Pons (tissue), 1 donor: ENCODE measurements at regions not wholly inside any gene's neighbourhood (a gene's known extent, or its start where the extent isn't known, plus 50 kb on each side); places are given as distances from the start of the nearest gene placed in this dataset.
"Not testable (repeated sequence)": the region's sequence is repeated elsewhere in the genome, so short reads cannot be mapped to it uniquely, and the experiment has no call there.

Experiments
- DNase-seq: peaks from one replicate; pipeline ENCODE4 v3.0.0-alpha.2; 2016; ENCODE audit warnings: low spot score

DNA sequence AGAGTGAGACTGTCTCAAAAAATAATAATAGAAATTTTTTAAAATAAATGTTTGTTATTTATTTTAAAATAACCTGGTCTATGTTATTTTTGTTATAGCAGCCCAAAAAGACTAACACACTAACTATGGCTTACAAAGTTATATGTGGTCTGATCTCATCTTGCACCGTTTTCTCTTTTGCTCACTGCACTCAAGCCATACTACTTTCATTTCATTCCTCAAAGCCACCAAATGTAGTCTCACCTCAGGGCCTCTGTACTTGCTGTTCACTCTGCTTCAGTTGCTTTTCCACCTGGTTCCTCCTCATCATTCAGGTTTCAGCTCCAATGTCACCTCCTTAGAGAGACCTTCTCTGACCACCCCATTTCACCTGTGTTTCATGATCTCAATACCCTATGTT, 55.2 kb upstream of the MDM1 start:
- no peak for DNase-seq

DNA sequence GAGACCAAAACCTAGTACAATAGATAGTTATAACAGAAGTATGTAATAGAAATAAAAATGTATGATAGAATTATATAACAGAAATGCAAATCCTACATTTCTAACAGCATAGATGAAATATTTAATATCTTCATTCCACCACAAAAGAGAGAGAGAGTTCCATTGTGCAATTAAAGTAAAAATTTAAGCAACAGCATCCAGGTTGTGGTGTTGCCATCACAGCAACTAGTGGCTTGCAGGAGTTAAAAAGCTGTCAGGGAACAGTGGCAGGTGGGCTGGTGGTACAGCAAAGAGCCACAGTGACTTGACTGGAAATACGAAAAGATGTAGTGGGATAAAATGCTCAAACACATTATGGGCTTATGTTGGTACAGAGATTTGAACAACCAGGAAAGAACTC, 57.1 kb upstream of the MDM1 start:
- DNase-seq: no peak

DNA sequence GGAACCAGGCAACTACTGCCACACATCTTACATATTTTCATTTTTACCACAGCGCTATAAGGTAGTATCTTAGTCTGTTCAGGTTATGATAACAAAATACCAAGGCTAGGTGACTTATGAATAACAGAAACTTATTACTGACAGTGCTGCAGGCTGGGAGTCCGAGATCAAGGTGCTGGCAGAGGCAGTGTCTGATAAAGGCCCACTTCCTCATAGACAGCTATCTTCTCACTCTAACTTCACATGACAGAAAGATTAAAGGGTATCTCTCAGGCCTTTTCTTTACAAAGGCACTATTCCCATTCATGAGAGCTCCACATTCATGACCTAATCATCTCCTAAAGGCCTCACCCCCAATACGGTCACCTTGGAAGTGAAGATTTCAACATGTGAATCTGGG, 59.8 kb upstream of the MDM1 start:
- DNase-seq: no peak

DNA sequence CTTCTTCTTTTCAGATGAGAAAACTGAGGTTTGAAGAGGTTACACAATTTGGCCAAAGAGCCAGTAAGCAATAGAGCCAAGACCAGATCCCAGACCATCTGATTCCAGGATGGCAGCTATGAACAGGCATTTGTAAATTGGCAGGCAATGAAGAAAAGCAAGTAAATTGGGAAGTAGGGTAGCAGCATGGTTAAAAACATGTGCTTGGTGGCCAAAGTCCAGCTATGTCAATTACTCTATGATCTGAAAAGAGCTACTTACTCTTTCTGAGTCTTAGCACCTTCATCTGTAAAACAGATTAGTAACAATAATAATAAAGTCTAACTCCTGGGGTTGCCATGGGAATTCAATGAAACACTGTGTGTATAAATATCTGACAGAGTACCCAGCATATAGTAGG, 60.2 kb upstream of the MDM1 start:
- DNase-seq: no peak

DNA sequence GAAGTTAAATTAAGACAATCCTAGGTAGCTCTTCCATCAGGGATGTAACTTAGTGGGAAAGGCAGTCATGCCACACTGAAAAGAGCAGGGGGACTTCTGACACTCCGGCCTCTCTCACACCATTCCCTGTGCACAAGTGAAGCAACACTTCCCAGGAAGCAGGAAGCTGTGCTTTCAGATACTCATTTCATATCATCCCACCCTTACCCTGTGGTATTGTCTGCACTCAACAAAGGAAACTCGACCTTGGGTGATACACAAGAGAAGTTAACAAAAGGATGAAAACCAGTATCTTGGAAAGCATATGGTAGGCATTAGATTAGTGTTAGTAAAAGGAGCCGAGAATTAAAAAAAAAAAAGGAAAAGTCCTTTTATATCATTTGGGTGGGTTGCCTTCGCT, 61.3 kb upstream of the MDM1 start:
- DNase-seq: no peak

DNA sequence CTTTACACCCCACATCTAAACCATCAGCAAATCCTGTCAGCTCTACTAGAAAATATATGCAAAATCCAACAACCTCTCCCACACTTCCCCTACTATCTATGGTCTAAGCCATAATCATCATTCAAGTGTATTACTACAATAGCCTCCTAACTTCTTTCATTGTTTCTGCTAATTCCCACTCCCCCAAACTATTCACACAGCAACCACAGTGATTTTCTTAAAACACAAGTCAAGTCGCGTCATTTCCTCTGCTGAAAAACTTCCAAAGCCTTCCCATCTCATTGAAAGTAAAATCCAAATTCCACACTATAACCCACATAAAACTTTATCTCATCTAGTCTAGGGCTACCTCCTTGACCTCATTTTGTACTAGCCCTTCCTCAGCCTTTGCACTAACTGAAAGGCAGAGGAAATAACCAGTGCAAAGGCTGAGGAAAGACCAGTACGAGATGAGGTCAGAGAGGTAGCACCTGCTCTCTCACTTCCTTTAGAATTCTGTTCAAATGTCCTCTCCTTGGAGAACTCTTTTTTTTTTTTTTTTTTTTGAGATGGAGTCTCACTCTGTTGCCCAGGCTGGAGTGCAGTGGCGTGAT, 65.5 kb upstream of the MDM1 start:
- DNase-seq: no peak

DNA sequence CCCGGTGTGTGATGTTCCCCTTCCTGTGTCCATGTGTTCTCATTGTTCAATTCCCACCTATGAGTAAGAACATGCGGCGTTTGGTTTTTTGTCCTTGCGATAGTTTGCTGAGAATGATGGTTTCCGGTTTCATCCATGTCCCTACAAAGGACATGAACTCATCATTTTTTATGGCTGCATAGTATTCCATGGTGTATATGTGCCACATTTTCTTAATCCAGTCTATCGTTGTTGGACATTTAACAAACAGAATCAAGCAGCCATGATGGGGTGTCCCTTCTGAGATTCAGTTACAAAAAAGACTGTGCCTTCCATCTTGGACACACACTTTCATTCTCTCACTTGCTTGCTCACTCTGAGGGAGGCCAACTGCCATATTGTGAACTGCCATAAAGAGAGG, 66.5 kb upstream of the MDM1 start:
- not testable (repeated sequence) for DNase-seq

DNA sequence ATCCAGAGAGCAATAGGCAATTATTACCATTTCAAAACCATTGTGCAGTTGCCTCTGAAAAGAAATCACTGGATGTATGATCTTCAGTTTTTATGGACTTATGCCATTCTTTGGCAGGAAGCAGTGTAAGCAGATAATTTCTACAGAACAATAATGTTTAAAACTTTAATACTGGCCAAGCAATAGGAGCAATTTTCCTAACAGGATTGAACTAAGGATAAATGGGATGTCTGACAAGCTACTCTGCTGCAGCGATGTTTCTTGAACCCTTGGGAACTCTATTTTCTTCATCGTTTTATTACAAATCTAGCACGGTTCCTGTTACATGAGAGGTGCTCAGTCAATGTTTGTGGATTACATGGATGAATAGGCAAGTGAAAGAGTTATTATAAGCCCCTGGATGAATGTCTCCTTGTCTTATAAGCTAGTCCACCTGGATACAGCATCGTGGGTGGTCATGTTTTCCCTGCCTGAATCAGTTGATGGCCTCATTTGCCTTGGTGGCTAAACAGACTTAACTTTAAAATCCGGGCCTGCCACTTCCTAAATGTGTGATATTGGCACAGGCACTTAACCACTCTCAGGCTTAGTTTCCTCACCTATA, 68.2 kb upstream of the MDM1 start:
- DNase-seq: no peak

DNA sequence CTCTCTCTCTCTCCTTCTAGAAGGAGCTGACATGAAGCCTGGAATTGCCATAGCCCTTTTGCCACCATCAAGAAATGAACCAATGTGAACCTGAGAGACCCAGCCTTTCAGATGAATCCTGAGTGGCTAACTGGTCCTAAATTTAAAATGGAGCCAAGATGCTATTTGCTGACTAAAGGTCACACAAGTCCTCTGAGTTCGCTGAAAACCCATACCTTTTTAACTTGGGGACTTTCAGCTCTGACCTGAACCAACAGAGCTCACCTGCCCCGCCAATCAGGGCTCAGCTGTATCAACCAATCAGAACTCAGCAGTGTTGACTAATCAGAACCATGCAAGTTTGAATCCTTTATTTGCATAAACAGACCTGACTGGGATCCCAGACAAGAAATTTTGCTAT, 70.3 kb upstream of the MDM1 start:
- no peak for DNase-seq

DNA sequence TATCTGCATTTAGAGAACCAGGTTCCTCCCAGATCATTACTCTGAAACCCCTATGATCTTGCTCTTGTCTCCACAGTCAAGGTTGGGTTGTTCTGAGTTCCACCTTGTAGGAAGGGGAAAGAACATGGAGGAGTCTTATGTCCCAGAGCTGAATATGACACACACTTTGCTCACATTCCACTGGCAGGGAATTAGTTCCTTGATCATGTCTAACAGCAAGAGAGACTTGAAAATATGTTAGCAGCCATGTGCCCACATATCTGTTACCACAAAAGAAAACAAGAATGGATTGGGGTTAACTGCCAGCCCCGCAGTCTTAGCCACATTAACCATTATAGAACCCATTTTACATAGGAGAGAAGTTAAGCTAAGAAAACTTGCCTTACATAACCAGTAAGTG, 71.1 kb upstream of the MDM1 start:
- DNase-seq: no peak

DNA sequence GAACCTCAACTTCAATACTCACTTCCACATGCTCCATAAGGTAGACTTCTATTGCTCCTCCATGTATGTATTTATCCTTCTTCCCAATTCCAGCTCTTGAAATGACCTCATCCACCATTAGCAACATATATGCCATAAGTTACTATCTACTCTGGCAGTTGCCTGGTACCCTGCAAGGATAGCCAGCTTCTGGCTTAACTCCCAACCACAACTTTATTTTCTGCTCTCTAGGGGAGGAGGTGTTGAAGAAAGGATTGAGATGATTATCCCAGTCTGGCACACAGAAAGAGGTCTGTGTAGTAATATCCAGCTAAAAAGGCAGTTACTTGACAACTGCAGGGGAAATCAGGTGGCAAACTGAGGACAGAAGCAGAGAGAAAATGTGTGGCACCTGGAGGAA, 71.5 kb upstream of the MDM1 start:
- DNase-seq: no peak

DNA sequence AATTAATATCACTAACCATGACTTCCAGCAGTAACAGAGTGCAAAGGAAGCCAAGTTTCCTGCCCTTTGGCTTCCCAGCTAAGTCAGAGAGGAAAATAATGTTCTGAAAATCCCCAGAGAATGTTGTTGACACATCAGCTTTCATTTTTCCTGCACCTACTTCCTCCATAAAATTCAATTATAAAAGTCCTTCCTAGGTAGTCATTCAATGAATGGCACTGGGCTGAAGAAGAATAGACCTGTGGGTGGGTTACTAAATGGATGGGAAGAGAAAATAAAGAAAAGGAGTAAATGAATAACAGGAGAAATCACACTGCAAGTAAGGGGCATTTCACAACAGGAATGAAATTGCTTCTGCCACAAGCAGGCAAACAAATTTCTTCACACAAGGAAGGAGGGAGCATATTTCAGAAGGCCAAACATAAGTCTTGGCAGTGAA, 73.2 kb upstream of the MDM1 start:
- no peak for DNase-seq

DNA sequence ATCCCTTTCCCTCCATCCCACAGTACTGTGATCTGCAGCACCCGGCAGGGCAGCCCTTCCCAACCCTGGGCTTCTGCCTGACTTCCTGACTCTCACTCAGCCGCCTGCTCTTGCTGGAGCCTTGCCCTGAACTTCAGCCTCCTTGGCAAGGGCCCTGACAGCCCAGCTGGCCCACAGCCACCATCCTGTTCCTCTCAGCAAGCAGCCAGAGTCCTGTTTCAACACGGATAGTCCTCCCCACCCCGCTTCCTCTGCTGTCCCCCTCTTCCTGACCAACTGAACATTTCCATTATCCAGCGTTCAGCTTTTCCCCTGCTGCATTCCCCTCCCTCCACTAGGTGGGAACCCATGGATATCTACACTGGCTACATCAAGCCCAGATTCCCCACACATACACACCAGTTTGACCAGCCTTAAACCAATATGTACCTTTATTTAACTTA, 74.0 kb upstream of the MDM1 start:
- DNase-seq: peak; percentile 72

DNA sequence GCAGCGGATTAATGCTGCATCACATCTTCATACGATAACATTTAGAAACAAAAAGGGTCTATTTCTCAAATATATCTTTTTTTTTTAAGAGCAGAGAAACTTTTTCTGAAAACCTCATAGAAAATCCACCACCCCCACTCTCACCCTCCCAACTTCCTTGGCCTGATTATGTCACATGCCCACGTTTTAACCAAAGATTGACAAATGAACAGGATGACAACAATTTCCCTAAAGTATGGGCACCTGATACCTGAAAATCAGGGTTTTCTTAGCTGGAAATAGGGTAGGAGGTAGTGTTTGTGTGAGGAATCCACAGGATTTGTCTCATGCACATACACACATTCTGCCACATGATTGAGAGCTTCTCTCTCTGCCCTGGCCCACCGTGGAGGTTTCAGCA, 74.7 kb upstream of the MDM1 start:
- no peak for DNase-seq

DNA sequence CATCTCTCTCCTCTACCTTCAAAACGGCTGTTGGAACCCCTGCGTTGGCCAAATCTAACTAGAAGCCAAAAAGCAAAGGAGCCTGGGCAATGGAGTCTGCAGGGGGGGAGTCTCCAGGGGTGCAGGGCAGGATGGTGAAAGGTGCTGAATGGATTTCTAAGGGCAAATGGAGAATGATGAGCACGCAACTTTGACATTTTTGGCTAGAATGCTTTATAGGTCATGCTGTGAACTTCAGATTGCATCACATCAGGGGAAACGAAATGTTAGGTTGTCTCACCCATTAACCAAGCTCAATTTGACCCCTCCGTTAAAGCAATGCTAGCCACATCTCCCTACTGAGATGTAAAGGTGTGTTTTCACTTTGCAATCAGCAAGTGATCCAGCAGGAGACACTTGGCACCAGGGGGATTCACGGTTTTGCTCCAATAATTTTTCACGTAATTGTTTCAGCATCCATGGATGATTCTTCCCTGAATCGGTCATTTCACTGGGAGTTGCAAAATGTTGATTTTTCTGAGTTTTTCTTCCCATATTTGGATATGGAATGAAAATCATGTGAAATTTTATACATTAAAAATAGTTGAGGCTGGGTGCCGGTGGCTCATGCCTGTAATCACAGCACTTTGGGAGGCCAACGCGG, 78.0 kb upstream of the MDM1 start:
- DNase-seq: no peak

DNA sequence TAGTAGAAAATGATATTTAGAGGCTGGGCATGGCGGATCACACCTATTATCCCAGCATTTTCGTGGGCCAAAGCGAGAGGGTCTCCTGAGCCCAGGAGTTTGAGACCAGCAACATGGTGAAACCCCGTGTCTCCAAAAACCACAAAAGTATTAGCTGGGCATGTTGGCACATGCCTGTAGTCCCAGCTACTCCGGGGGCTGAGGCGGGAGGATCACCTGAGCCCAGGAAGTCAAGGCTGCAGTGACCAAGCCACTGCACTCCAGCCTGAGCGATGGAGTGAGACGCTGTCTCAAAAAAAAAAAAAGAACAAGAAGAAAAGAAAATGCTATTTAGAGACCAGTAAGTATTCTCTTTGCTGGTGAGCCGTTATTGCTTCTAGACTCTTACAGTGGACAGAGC, 79.2 kb upstream of the MDM1 start:
- DNase-seq: no peak

DNA sequence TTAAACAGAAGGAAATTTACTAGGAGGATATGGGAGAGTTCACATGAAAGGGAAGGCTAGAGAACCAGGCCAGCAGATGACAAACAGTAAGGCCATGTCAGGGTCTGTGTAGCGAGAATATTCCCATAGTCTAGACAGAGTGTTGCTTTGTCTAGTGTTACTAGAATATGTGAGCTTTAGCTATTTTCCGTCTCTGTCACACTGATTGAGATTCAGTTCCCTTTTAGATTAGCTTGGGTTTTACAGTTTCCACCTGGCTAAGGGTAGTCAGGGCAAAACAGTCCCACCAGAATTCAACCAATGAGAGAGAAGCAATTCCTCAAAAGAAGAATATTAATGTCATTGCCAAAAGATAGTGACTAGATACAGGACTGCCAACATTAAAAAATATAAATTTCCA, 82.8 kb upstream of the MDM1 start:
- no peak for DNase-seq

DNA sequence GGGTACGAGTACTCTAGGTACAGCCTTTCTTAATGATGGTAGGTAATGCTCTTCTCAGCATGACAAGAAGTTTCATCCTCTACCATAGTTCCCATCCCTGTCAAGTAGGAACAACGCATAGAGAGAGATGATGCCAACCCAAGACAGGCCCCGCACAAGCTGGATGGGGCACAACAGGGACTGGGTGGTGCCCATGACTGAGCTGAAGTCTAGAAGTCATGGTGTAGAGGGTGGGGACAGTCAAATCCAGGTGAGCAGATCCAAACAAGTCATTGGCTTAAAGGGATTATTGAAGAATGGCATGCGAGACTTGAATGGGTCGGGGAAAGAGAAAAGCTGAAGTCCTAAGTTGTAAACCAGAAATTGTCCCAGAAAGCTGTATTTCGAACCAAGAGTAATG, 84.2 kb upstream of the MDM1 start:
- no peak for DNase-seq

DNA sequence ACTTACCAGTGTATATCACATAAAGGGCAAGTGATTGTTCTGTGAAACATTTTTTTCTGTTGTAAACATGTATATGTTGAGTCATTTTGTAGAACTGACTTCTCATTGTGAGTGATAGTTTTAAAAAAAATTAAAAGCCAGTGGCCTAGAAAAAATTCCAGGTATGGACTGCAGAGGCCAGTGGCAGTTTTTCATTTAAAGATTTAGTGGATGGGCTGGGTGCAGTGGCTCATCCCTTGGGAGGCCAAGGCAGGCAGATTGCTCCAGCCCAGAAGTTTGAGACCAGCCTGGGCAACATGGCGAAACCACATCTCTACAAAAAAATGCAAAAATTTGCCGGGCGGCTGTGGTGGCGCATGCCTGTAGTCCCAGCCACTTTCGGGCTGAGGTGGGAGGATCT, 84.7 kb upstream of the MDM1 start:
- no peak for DNase-seq

DNA sequence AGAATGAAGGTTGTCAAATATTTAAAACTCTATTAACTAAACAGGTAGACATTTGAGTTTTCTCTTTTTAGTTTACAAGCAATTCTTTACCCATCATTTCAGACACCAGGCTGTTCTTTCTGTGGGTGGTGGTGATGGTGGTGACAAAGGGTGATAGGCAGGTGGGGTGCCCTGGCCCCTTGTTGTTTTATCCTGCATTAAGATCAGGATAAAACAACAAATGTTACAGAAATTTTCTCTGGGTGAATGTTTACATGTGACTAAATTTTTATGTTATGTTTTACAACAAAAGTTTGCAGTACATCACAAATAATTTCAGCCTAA, 85.9 kb upstream of the MDM1 start:
- no peak for DNase-seq

DNA sequence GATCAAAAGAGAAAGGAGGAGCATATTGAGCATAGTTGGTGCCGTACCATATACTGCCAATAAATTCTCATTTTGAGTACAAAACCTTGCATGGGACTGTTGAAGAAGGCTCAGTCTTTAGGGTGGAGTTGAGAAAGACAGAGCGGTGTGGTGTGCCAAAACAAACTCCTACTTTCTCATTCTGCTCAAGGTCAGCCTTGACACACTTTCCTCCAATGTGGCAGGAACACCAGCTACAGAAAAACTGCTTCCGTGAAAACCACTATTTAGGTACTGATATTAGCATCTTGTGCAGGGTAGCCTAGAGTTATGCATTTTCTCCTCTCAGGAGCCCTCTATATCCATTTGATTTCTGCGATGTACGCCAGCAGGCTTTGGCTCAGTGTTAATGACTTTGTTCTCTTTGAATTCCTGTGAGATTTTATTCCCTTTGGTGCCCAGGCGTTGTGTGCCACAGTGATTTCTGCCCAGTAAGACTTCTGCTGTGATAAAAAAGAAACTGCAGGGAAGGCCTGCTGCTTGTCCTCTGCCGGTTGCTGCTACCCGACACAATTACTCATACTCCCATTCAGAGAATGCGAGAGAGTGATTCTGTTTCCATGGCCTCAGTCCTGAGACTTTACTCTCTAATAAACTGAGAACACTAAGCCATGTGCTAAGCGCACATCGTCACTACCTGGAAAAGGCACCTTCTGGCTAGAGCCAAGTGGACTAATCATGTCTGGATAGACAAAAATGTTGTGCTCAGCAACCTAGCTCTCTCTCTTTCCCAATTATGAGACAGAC, 88.3 kb upstream of the MDM1 start:
- peak; percentile 8 for DNase-seq

DNA sequence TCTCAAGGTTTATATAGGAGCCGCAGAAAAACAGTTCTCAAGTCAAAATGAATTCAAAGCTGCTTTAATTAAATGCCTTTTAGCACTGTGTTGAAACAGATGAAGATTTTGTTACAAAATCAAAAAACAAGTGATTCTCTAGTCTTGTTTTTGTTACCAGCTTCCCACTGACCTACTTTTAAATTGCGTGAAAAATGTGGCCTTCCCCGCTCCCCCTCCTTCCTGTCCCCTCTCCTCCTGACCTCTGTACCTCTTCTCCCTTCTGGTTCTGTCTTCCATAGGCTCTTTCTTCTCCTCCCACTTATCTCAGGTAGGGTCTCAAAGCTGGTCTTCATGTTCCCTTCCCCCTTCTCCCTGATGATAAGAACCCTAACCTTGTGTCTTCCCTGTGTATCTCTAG, 90.0 kb upstream of the MDM1 start:
- DNase-seq: no peak

DNA sequence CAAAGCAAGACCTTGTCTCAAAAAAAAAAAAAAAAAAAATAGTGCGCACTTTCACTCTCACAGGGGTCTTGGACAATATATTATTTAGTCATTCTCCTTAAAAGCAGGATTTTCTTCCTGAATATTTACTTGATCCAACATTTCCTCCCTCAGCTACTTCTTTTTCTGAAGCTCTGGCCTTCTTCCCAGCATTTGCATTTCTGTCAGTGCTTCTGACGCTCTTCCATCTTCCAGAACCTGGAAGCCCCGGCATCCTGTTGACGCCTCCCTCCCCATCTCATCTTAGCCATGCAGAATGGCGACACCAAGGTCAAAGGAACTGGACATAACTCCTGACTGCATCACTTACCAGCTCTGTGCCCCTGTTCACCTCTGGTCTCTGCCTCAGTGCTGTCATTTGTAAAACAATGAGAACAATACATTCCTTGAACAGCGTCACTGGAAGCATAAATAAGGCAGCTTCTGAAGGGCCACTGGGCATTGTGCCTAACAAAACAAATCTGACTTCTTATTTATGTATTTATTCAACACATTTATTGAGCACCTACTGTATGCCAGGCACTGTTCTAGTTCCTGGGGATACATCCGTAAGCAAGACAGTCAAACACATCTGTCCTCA, 90.9 kb upstream of the MDM1 start:
- no peak for DNase-seq
